HUES64 (cell line): ENCODE measurements at regions not wholly inside any gene's neighbourhood (a gene's known extent, or its start where the extent isn't known, plus 50 kb on each side); places are given as distances from the start of the nearest gene placed in this dataset.

Experiments used
- H3K27ac ChIP-seq: 2 replicates; pipeline ENCODE4 v1.7.0; 2013; ENCODE audit warnings: low read depth, low read length, inconsistent platforms
- H3K27me3 ChIP-seq: 2 replicates; pipeline ENCODE4 v1.6.1; 2013; ENCODE audit warnings: mild to moderate bottlenecking, low read length; ENCODE audit not compliant: insufficient read depth
- H3K36me3 ChIP-seq: 2 replicates; pipeline ENCODE4 v1.6.1; 2013; ENCODE audit warnings: mild to moderate bottlenecking, low read length; ENCODE audit not compliant: insufficient read depth
- H3K4me1 ChIP-seq: 2 replicates; pipeline ENCODE4 v1.6.1; 2013; ENCODE audit warnings: mild to moderate bottlenecking, low read length, moderate library complexity; ENCODE audit not compliant: insufficient read depth
- H3K4me3 ChIP-seq: 2 replicates; pipeline ENCODE4 v1.5.1; 2013; ENCODE audit warnings: mild to moderate bottlenecking, low read length, moderate library complexity
- H3K9ac ChIP-seq: 2 replicates; pipeline ENCODE4 v1.6.1; 2013; ENCODE audit warnings: mild to moderate bottlenecking, low read depth, low read length
- H3K9me3 ChIP-seq: 2 replicates; pipeline ENCODE4 v1.6.1; 2013; ENCODE audit warnings: low read depth, low read length; ENCODE audit not compliant: insufficient read depth
- WGBS: fragments of 150-250, 120-280 bp; methylation state at CpG from one replicate; pipeline ENCODE4 v1.1.7; 2013; ENCODE audit warnings: missing lambda C conversion rate; 5-methylcytosine and 5-hydroxymethylcytosine counted together

GRCh38 chr2:22282916-22283315 lies 1102.1 kb upstream of the KLHL29 start:
- H3K27me3 ChIP-seq = no peaks in the 10 kb centered on the region
- no peaks in the 10 kb centered on the region for H3K36me3 ChIP-seq
- H3K4me3 ChIP-seq = no peak overlapping the region
- no peaks in the 10 kb centered on the region for H3K4me1 ChIP-seq
- H3K9me3 ChIP-seq = no peaks in the 10 kb centered on the region
- H3K27ac ChIP-seq = no peak overlapping the region
- WGBS = 85% methylated on average over 5 of the region's 6 CpGs
- H3K9ac ChIP-seq = no peak overlapping the region

- Histone ChIP-seq H3K27me3 (no peaks in the 10 kb centered on the region), H3K9me3 (no peaks in the 10 kb centered on the region), H3K36me3 (no peaks in the 10 kb centered on the region), H3K27ac (no peak overlapping the region), H3K4me1 (no peaks in the 10 kb centered on the region), H3K4me3 (no peak overlapping the region), H3K9ac (no peak overlapping the region)
- 96% methylated on average over 9 of the region's 9 CpGs for WGBS
These were observed 1101.5 kb upstream of the KLHL29 start for GRCh38 chr2:22283436-22283835.

GRCh38 chr2:22290302-22290701 lies 1094.7 kb upstream of the KLHL29 start:
- WGBS = 81% methylated on average over 1 of the region's 1 CpG
- no peak overlapping the region for H3K9ac ChIP-seq
- no peaks in the 10 kb centered on the region for H3K9me3 ChIP-seq
- no peaks in the 10 kb centered on the region for H3K27me3 ChIP-seq
- no peaks in the 10 kb centered on the region for H3K36me3 ChIP-seq
- no peak overlapping the region for H3K4me3 ChIP-seq
- H3K4me1 ChIP-seq = no peaks in the 10 kb centered on the region
- H3K27ac ChIP-seq = no peak overlapping the region

- Histone ChIP-seq H3K9ac (no peak overlapping the region), H3K9me3 (no peaks in the 10 kb centered on the region), H3K27ac (no peak overlapping the region), H3K4me1 (no peaks in the 10 kb centered on the region), H3K36me3 (no peaks in the 10 kb centered on the region), H3K4me3 (no peak overlapping the region), H3K27me3 (no peaks in the 10 kb centered on the region)
- WGBS = 93% methylated on average over 3 of the region's 4 CpGs
These were observed 1094.0 kb upstream of the KLHL29 start for GRCh38 chr2:22290909-22291473.

GRCh38 chr2:22301228-22301627 lies 1083.8 kb upstream of the KLHL29 start:
- WGBS = 88% methylated on average over 4 of the region's 6 CpGs

GRCh38 chr2:22326250-22326649 lies 1058.7 kb upstream of the KLHL29 start:
- Histone ChIP-seq H3K4me3 (no peak overlapping the region), H3K36me3 (no peaks in the 10 kb centered on the region), H3K9me3 (peaks cover 6% of the 10 kb centered on the region; the same call in 1 of the 2 replicates), H3K27me3 (no peaks in the 10 kb centered on the region), H3K9ac (no peak overlapping the region), H3K27ac (no peak overlapping the region), H3K4me1 (peaks cover 2% of the 10 kb centered on the region; the same call in 1 of the 2 replicates)
- WGBS = 71% methylated on average over 4 of the region's 4 CpGs

More at GRCh38 chr2:22301228-22301627, 1083.8 kb upstream of the KLHL29 start:
- Histone ChIP-seq H3K4me1 (no peaks in the 10 kb centered on the region), H3K27ac (no peak overlapping the region), H3K36me3 (no peaks in the 10 kb centered on the region), H3K9ac (no peak overlapping the region), H3K27me3 (no peaks in the 10 kb centered on the region), H3K9me3 (peaks cover 10% of the 10 kb centered on the region; the same call in 1 of the 2 replicates), H3K4me3 (no peak overlapping the region)

- no peak overlapping the region for H3K4me3 ChIP-seq
- H3K4me1 ChIP-seq = peaks cover 2% of the 10 kb centered on the region; the same call in 1 of the 2 replicates
- 96% methylated on average over 10 of the region's 10 CpGs for WGBS
- no peak overlapping the region for H3K9ac ChIP-seq
- H3K27ac ChIP-seq = no peak overlapping the region
- no peaks in the 10 kb centered on the region for H3K27me3 ChIP-seq
- H3K36me3 ChIP-seq = no peaks in the 10 kb centered on the region
- peaks cover 6% of the 10 kb centered on the region; the same call in 1 of the 2 replicates for H3K9me3 ChIP-seq
These were observed 1055.5 kb upstream of the KLHL29 start for GRCh38 chr2:22329211-22330154.

GRCh38 chr2:22336414-22336813 lies 1048.6 kb upstream of the KLHL29 start:
- Histone ChIP-seq H3K4me3 (no peak overlapping the region), H3K27me3 (no peaks in the 10 kb centered on the region), H3K9ac (no peak overlapping the region), H3K9me3 (no peaks in the 10 kb centered on the region; the same call in 1 of the 2 replicates), H3K27ac (no peak overlapping the region), H3K4me1 (no peaks in the 10 kb centered on the region), H3K36me3 (no peaks in the 10 kb centered on the region)
- 100% methylated on average over 1 of the region's 2 CpGs for WGBS

GRCh38 chr2:22340716-22341115 lies 1044.3 kb upstream of the KLHL29 start:
- WGBS = no CpG with 5 or more reads among the region's 2 CpGs
- H3K36me3 ChIP-seq = no peaks in the 10 kb centered on the region
- H3K27ac ChIP-seq = no peak overlapping the region
- H3K4me1 ChIP-seq = no peaks in the 10 kb centered on the region
- no peaks in the 10 kb centered on the region for H3K9me3 ChIP-seq
- no peak overlapping the region for H3K9ac ChIP-seq
- H3K27me3 ChIP-seq = no peaks in the 10 kb centered on the region
- H3K4me3 ChIP-seq = no peak overlapping the region

- Histone ChIP-seq H3K9ac (no peak overlapping the region), H3K4me1 (no peaks in the 10 kb centered on the region), H3K9me3 (no peaks in the 10 kb centered on the region), H3K36me3 (no peaks in the 10 kb centered on the region), H3K27ac (no peak overlapping the region), H3K4me3 (no peak overlapping the region), H3K27me3 (no peaks in the 10 kb centered on the region)
- 90% methylated on average over 2 of the region's 2 CpGs for WGBS
These were observed 1037.7 kb upstream of the KLHL29 start for GRCh38 chr2:22347306-22347705.

- WGBS = 96% methylated on average over 7 of the region's 7 CpGs
- H3K27me3 ChIP-seq = no peaks in the 10 kb centered on the region
- no peaks in the 10 kb centered on the region for H3K36me3 ChIP-seq
- H3K4me3 ChIP-seq = no peak overlapping the region
- H3K9ac ChIP-seq = no peak overlapping the region
- H3K9me3 ChIP-seq = no peaks in the 10 kb centered on the region
- H3K27ac ChIP-seq = no peak overlapping the region
- H3K4me1 ChIP-seq = no peaks in the 10 kb centered on the region
These were observed 1034.4 kb upstream of the KLHL29 start for GRCh38 chr2:22350621-22351020.
